AG08395 (cell line): ENCODE measurements at regions not wholly inside any gene's neighbourhood (a gene's known extent, or its start where the extent isn't known, plus 50 kb on each side); places are given as distances from the start of the nearest gene placed in this dataset.
A peak's percentile ranks its signal among the peaks of the same experiment; 100 is the strongest.
"Not testable (repeated sequence)": the region's sequence is repeated elsewhere in the genome, so short reads cannot be mapped to it uniquely, and the experiment has no call there.

Experiments used
- DNase-seq: peaks from one replicate; pipeline ENCODE4 v3.0.0; 2012; ENCODE audit warnings: mixed read lengths, low spot score

- no peak for DNase-seq
These were observed 247.1 kb downstream of the SLCO4C1 start for GRCh38 chr5:102048940-102049339.

- not testable (repeated sequence) for DNase-seq
These were observed 249.0 kb downstream of the SLCO4C1 start for GRCh38 chr5:102047073-102047472.

GRCh38 chr5:102040326-102040725 is 255.8 kb downstream of the SLCO4C1 start:
- no peak for DNase-seq

GRCh38 chr5:102036927-102037326 is 259.2 kb downstream of the SLCO4C1 start:
- DNase-seq = no peak

- DNase-seq = no peak
These were observed 264.4 kb downstream of the SLCO4C1 start for GRCh38 chr5:102031711-102032110.

- DNase-seq = no peak
These were observed 277.4 kb downstream of the SLCO4C1 start for GRCh38 chr5:102018690-102019089.

GRCh38 chr5:102018279-102018678 is 277.8 kb downstream of the SLCO4C1 start:
- no peak for DNase-seq

- no peak for DNase-seq
These were observed 281.7 kb downstream of the SLCO4C1 start for GRCh38 chr5:102014371-102014770.

- no peak for DNase-seq
These were observed 285.4 kb downstream of the SLCO4C1 start for GRCh38 chr5:102010644-102011043.

- DNase-seq = no peak
These were observed 298.8 kb downstream of the SLCO4C1 start for GRCh38 chr5:101997235-101997634.

- DNase-seq = no peak
These were observed 300.5 kb downstream of the SLCO4C1 start for GRCh38 chr5:101995585-101995984.

GRCh38 chr5:101991486-101991885 is 304.6 kb downstream of the SLCO4C1 start:
- DNase-seq = no peak

- no peak for DNase-seq
These were observed 306.4 kb downstream of the SLCO4C1 start for GRCh38 chr5:101989659-101990058.

GRCh38 chr5:101977729-101978345 is 318.2 kb downstream of the SLCO4C1 start:
- DNase-seq = peak; percentile 19

GRCh38 chr5:101976933-101977332 is 319.2 kb downstream of the SLCO4C1 start:
- no peak for DNase-seq

- DNase-seq = no peak
These were observed 326.3 kb downstream of the SLCO4C1 start for GRCh38 chr5:101969742-101970141.

GRCh38 chr5:101966476-101966875 is 329.6 kb downstream of the SLCO4C1 start:
- no peak for DNase-seq

- DNase-seq = no peak
These were observed 340.2 kb downstream of the SLCO4C1 start for GRCh38 chr5:101955891-101956290.

GRCh38 chr5:101950019-101950418 is 346.1 kb downstream of the SLCO4C1 start:
- no peak for DNase-seq

- DNase-seq = no peak
These were observed 347.5 kb downstream of the SLCO4C1 start for GRCh38 chr5:101948615-101949014.

GRCh38 chr5:101943784-101944183 is 352.3 kb downstream of the SLCO4C1 start:
- DNase-seq = no peak

- DNase-seq = no peak
These were observed 353.7 kb downstream of the SLCO4C1 start for GRCh38 chr5:101942321-101942882.

GRCh38 chr5:101937041-101937440 is 359.0 kb downstream of the SLCO4C1 start:
- DNase-seq = no peak

- no peak for DNase-seq
These were observed 361.0 kb downstream of the SLCO4C1 start for GRCh38 chr5:101935086-101935485.
